Duodenal mucosa (tissue), 2 donors: ENCODE measurements at regions not wholly inside any gene's neighbourhood (a gene's known extent, or its start where the extent isn't known, plus 50 kb on each side); places are given as distances from the start of the nearest gene placed in this dataset.

Source experiments
- H3K27ac ChIP-seq: one replicate; pipeline ENCODE4 v1.7.0; 2013; ENCODE audit warnings: low read depth, low read length
- H3K27me3 ChIP-seq, 2 donors: one replicate each; pipeline ENCODE4 v1.7.0; 2013; ENCODE audit warnings: low read length in 2 of 2, control low read depth in 1 of 2; ENCODE audit not compliant: insufficient read depth in 2 of 2, control insufficient read depth in 1 of 2
- H3K36me3 ChIP-seq, 2 donors: one replicate each; pipeline ENCODE4 v1.7.0; 2013; ENCODE audit warnings: low read length in 2 of 2, control low read depth in 1 of 2; ENCODE audit not compliant: insufficient read depth in 2 of 2, control insufficient read depth in 1 of 2
- H3K4me1 ChIP-seq, 2 donors: one replicate each; pipeline ENCODE4 v1.7.0; 2013; ENCODE audit warnings: low read length in 2 of 2, control low read depth in 1 of 2; ENCODE audit not compliant: insufficient read depth in 2 of 2, control insufficient read depth in 1 of 2
- H3K4me3 ChIP-seq, 2 donors: one replicate each; pipeline ENCODE4 v1.7.0; 2013; ENCODE audit warnings: low read length in 2 of 2, low read depth in 1 of 2
- H3K9ac ChIP-seq, 2 donors: one replicate each; pipeline ENCODE4 v1.7.0; 2013; ENCODE audit warnings: low read length in 2 of 2, low read depth in 1 of 2
- H3K9me3 ChIP-seq, 2 donors: one replicate each; pipeline ENCODE4 v1.7.0; 2013; ENCODE audit warnings: low read length in 2 of 2, control low read depth in 1 of 2; ENCODE audit not compliant: control insufficient read depth in 1 of 2

DNA sequence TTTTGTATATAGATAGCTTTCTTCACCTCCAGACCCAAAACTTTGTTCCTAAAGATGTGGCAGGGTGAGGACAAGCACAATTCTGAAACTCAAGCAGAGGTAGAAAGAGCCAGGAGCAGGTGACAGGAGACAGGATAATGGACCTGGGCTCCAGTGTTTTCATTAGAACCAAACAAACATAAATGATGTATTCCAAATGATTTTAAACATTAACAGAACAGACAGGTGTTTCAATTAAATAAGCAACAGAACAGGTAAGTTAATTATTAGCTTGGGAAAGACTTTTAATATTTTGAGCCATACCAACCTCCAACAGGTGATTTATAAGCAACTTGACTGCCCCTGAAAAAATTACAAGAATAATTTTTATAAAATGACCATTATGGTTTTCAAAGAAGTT is 459.4 kb upstream of the LCORL start:
- no peaks in the 10 kb centered on the region for H3K36me3 ChIP-seq
- H3K27me3 ChIP-seq, result no peaks in the 10 kb centered on the region
- H3K27ac ChIP-seq, result no peak overlapping the region
- H3K4me3 ChIP-seq, result no peak overlapping the region
- H3K9ac ChIP-seq, result no peak overlapping the region
- peaks cover 0 to 3% of the 10 kb centered on the region in 2 donors for H3K4me1 ChIP-seq
- peaks cover 0 to 8% of the 10 kb centered on the region in 2 donors for H3K9me3 ChIP-seq

DNA sequence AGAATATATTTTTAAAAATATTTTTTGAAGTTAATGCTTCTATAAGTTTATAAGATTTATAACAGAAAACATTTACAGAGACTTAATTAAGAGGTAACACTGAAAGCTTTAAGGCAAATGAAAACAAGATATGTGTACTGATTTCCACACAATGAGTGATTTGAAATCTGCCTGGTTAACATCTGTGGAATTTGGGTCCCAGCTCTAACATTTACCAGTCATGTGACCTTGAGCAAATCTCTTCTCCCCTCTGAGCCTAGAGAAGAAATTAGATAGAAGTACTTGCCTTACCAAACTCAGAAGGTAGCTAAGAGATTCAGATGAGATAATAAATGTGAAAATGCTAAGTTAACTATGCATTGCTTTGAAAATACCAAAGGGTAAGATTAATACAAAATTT is 458.8 kb upstream of the LCORL start:
- Histone ChIP-seq H3K9me3 (peaks cover 0 to 8% of the 10 kb centered on the region in 2 donors), H3K4me3 (no peak overlapping the region), H3K27ac (no peak overlapping the region), H3K4me1 (peaks cover 0 to 3% of the 10 kb centered on the region in 2 donors), H3K9ac (no peak overlapping the region), H3K27me3 (no peaks in the 10 kb centered on the region), H3K36me3 (no peaks in the 10 kb centered on the region)

DNA sequence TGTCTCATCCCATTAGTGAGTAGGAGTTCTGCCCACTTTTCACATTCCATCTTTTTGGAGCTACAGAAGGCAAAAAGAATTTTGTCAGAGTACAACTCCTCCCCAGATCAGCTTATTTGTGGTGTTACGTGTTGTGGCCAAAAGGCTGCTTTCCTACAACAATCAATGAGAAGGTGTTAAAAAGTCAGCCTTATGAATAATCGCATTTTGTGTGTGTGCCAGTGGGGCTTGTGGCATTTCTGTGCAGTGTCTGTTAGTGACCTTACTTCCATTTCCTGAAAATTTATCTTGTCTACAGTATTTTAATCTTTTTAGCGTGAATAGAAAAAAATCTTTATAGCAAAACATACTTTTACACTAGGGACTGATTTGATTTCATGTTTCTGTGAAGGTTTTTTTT is 458.3 kb upstream of the LCORL start:
- no peak overlapping the region for H3K4me3 ChIP-seq
- H3K4me1 ChIP-seq, result peaks cover 0 to 3% of the 10 kb centered on the region in 2 donors

DNA sequence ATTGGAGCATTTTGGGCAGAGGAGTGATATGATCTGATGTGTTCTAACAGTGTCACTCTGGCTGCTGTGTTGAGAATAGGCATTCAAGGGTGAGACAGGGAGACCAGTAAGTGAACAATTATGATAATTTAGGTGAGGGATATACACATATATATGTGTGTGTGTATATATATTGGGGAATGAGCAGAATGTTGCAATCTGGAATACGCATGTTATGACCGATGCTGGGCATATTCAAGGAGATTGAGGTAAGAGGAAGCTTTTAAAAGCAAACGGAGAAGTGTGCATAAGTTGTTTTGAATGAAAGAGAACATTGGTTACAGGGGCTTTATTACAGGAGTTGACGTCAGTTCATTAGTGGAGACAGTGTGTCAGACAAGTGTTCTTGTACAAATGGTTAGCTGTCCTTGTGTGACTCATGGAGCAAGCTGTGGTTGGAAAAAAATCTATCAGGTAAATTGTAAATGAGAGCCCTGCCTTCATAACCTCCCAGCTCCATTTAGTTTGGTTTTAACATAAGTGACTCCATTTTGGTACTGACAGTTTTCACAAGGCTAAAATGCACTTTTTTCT is 442.5 kb upstream of the LCORL start:
- Histone ChIP-seq H3K9ac (no peak overlapping the region), H3K27ac (no peak overlapping the region), H3K4me3 (no peak overlapping the region), H3K9me3 (no peaks in the 10 kb centered on the region), H3K36me3 (no peaks in the 10 kb centered on the region), H3K4me1 (no peaks in the 10 kb centered on the region), H3K27me3 (no peaks in the 10 kb centered on the region)

More for the DNA sequence above, 458.3 kb upstream of the LCORL start:
- Histone ChIP-seq H3K9me3 (peaks cover 0 to 8% of the 10 kb centered on the region in 2 donors), H3K36me3 (no peaks in the 10 kb centered on the region), H3K27me3 (no peaks in the 10 kb centered on the region), H3K9ac (no peak overlapping the region), H3K27ac (no peak overlapping the region)

DNA sequence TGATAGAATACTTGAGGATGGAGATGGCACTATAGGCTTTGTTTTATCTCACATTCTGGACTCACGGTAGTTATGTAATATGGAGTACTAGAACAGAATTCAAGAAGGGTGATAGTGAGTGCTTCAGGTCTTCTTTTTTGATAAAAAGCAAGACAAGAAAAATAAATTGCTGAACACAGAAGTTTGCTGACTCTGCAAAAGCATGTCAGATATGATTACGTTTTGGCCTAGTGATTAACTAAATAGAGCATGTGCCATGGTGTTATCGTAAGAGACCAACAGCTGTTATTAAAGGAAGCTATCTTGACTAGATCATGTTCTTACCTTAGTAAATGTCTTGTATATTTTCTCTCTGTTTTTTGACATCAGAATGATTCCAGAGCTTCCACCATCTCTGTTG is 436.9 kb upstream of the LCORL start:
- no peaks in the 10 kb centered on the region for H3K9me3 ChIP-seq
- no peak overlapping the region for H3K27ac ChIP-seq
- H3K4me1 ChIP-seq, result no peaks in the 10 kb centered on the region
- H3K36me3 ChIP-seq, result no peaks in the 10 kb centered on the region
- H3K27me3 ChIP-seq, result no peaks in the 10 kb centered on the region
- H3K4me3 ChIP-seq, result no peak overlapping the region
- no peak overlapping the region for H3K9ac ChIP-seq

DNA sequence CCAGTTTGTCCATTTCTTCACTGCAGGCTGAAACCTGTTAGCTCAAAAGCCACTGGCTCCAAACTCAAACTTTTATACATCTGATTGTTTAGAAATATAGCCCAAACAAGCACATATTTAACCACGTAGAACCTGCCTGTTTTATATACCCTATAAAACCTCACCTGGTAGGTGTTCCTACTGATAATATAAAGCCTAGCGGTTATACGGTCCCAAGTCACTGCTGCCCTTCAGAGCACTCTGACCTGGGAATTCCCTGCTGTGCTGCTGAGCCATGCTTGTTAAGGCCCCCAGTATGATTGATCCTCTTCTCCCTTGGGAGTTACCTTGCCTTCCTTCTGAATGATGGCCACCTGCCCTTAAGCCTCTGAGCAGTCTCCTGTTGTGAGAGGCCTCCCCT is 432.8 kb upstream of the LCORL start:
- Histone ChIP-seq H3K27ac (no peak overlapping the region), H3K27me3 (no peaks in the 10 kb centered on the region), H3K4me1 (no peaks in the 10 kb centered on the region), H3K4me3 (no peak overlapping the region), H3K9me3 (no peaks in the 10 kb centered on the region), H3K9ac (no peak overlapping the region), H3K36me3 (no peaks in the 10 kb centered on the region)

DNA sequence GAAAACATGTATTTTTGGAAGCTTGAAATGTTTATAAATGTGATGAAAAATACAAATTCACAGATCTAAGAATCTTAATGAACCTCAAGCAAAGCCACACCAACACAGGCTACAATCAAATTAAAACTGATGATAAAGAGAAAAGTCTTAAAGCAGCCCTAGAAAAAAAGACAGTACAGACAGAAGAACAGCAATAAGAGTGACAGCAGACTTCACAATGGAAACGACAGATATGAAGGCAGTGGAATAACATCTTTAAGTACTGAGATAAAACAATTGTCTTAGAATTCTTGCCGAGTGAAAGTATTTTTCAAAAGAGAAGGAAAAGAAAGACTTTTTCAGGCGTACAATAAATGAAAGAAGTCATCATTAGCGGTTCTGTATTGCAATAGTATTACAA is 423.6 kb upstream of the LCORL start:
- no peak overlapping the region for H3K4me3 ChIP-seq
- no peak overlapping the region for H3K27ac ChIP-seq
- H3K4me1 ChIP-seq, result no peaks in the 10 kb centered on the region
- H3K9me3 ChIP-seq, result peaks cover 0 to 5% of the 10 kb centered on the region in 2 donors
- no peaks in the 10 kb centered on the region for H3K27me3 ChIP-seq
- no peaks in the 10 kb centered on the region for H3K36me3 ChIP-seq
- no peak overlapping the region for H3K9ac ChIP-seq

DNA sequence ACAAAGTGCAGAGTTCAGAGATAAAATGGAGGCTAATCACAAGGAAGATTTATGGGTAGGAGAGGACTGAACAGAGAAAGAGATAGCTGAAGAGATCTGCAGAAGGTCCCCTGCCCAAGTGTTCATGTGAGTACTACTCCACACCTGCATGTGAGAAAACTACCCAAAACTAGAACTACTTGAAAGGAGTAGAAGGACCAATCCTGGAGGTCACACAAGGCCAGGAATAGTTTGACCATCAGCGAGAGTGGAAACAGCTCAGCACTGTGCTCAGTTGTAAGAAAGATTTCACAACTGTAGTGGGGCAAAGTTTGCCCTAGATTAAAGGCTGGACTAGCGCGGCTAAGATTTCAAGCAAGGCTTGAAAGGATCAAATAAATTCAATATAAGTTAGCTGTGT is 422.7 kb upstream of the LCORL start:
- no peaks in the 10 kb centered on the region for H3K36me3 ChIP-seq
- H3K4me1 ChIP-seq, result no peaks in the 10 kb centered on the region
- no peak overlapping the region for H3K27ac ChIP-seq
- no peak overlapping the region for H3K4me3 ChIP-seq
- H3K9me3 ChIP-seq, result peaks cover 0 to 5% of the 10 kb centered on the region in 2 donors
- H3K27me3 ChIP-seq, result no peaks in the 10 kb centered on the region
- no peak overlapping the region for H3K9ac ChIP-seq

DNA sequence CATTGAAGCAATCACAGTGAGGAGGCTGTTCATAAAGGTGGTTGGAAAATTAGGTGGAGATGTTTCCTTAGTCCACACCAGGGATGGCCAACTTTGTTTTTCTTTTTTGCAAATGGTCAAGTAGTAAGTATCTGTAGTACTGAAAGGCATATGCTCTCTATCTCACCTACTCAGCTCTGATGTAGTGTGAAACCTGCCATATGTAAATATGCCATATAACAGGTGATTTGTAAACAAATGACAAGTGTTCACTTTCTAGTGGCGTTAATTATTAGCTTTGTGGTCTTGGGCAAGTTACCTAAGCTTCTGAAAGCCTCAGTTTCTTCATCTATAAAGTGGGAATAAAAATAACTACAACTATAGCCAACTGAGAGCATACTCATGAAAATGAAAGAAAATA is 421.4 kb upstream of the LCORL start:
- Histone ChIP-seq H3K4me3 (no peak overlapping the region), H3K27ac (no peak overlapping the region), H3K4me1 (no peaks in the 10 kb centered on the region), H3K36me3 (no peaks in the 10 kb centered on the region), H3K9ac (no peak overlapping the region), H3K9me3 (peaks cover 0 to 5% of the 10 kb centered on the region in 2 donors), H3K27me3 (no peaks in the 10 kb centered on the region)

DNA sequence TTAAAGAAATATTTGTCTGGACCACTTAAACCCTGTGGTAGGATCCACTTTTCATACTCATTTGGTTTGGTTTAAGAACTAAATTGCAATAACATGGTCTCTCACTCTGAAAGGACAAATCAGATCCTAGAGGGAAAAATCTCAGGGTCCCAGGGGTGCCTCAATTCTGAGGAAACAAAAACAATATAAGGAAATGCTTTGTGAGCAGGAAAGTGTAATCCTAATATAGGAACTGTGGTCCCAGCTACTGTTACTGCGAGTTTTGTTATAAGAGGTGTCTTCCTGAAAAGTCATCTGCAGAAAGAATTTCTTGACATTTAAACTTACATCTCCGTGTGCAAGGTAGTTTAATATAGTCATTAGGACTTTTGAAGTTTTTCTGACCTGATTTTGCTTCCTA is 420.1 kb upstream of the LCORL start:
- no peaks in the 10 kb centered on the region for H3K36me3 ChIP-seq
- no peaks in the 10 kb centered on the region for H3K27me3 ChIP-seq
- H3K27ac ChIP-seq, result no peak overlapping the region
- H3K4me1 ChIP-seq, result no peaks in the 10 kb centered on the region
- H3K9me3 ChIP-seq, result peaks cover 0 to 5% of the 10 kb centered on the region in 2 donors
- no peak overlapping the region for H3K9ac ChIP-seq
- no peak overlapping the region for H3K4me3 ChIP-seq

DNA sequence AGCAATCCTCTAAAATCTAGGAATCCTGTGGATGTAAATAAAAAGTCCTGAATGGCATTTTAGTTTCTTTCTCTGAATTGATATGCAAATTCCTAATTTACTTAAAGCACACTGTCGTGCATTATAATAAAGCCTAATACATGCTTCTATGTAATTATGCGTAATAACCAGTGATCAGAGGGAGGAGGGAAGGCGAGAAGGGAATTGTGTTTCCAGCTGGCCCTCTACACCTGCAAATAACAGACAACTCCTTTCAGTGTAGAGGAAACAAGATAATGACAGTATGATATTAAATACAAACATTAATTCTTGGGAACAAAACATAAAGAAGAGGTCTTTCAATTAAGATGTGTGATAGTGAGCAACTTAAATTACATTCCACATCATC is 419.6 kb upstream of the LCORL start:
- Histone ChIP-seq H3K4me3 (no peak overlapping the region), H3K27ac (no peak overlapping the region), H3K36me3 (no peaks in the 10 kb centered on the region)

More for the DNA sequence above, 419.6 kb upstream of the LCORL start:
- Histone ChIP-seq H3K9me3 (peaks cover 0 to 5% of the 10 kb centered on the region in 2 donors), H3K9ac (no peak overlapping the region), H3K4me1 (no peaks in the 10 kb centered on the region), H3K27me3 (no peaks in the 10 kb centered on the region)
